A673 (cell line): ENCODE measurements at regions not wholly inside any gene's neighbourhood (a gene's known extent, or its start where the extent isn't known, plus 50 kb on each side); places are given as distances from the start of the nearest gene placed in this dataset.

Source experiments
- EZH2 ChIP-seq: fragments of 200-600 bp; sonication (generic); IDR thresholded peaks from 2 replicates; pipeline ENCODE4 v1.6.1; 2017; ENCODE audit warnings: borderline replicate concordance, low read depth, mild to moderate bottlenecking, mixed read lengths, antibody characterized with exemption, low read length; ENCODE audit not compliant: poor library complexity, severe bottlenecking
- TF ChIP-seq, protein P1 (sequence below): fragments of 300-800, 200-600 bp; sonication (generic); conservative IDR thresholded peaks from 2 replicates; pipeline ENCODE4 v1.5.1; 2017; ENCODE audit warnings: low read depth, mild to moderate bottlenecking, antibody characterized with exemption, low read length, moderate library complexity, mixed read lengths

DNA sequence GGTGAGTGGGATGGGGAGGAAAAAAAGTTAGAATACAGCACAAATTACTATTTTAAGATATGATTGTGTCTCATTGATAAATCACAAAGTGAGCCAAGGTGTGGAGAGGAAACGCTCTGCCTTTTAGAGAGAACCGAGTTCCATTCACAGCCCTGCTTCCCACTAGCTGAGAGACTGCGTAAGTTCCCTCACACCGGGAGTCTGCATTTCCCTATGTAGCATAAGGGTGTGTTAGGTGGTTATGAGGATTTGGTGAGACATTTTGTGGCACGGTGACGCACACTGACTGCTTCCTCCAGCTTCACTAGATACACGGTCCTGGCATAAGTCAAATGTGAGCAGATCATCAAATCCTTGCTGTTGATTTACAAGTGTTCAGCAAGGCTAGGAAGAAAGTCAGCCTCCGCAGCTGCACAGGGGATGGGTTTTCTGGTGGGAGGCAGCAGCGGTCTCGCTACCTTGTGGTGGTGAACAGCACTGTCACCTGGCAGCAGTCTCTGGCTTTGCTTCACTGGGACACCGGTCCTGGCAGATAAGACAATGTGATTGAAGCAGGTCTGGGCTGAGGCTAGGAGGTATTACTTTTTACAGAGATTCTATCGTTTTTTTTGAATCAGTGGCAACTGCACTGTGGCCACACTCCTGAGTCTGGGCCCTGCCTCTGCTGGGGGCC is 312.2 kb upstream of the B3GAT1 start:
- TF ChIP-seq, protein P1, sequence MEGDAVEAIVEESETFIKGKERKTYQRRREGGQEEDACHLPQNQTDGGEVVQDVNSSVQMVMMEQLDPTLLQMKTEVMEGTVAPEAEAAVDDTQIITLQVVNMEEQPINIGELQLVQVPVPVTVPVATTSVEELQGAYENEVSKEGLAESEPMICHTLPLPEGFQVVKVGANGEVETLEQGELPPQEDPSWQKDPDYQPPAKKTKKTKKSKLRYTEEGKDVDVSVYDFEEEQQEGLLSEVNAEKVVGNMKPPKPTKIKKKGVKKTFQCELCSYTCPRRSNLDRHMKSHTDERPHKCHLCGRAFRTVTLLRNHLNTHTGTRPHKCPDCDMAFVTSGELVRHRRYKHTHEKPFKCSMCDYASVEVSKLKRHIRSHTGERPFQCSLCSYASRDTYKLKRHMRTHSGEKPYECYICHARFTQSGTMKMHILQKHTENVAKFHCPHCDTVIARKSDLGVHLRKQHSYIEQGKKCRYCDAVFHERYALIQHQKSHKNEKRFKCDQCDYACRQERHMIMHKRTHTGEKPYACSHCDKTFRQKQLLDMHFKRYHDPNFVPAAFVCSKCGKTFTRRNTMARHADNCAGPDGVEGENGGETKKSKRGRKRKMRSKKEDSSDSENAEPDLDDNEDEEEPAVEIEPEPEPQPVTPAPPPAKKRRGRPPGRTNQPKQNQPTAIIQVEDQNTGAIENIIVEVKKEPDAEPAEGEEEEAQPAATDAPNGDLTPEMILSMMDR = no peak
- no peak for TF ChIP-seq EZH2
